K562 (cell line): ENCODE measurements at regions not wholly inside any gene's neighbourhood (a gene's known extent, or its start where the extent isn't known, plus 50 kb on each side); places are given as distances from the start of the nearest gene placed in this dataset.

Source experiments
- ATAC-seq: fragments of 200-7000 bp; cut with Tn5 transposase; 3 replicates; pipeline ENCODE4 v1.9.1; 2020; ENCODE audit warnings: moderate library complexity
- BruUV-seq: library from RNA; stranded (reverse); fragments of 400-500 nt; replicated peaks from 2 replicates; lab custom pipeline; 2021; lab: Mats Ljungman, UMichigan
- CTCF ChIA-PET: fragments of 300-600 bp; formaldehyde crosslinking; extraction: SDS; loops from one replicate; lab custom pipeline; 2021; ENCODE audit warnings: low intra/inter-chr PET ratio; lab: Yijun Ruan, JAX
- POLR2A ChIA-PET: fragments of 300-600, 350-650 bp; sonication (Branson Sonifier 250); formaldehyde crosslinking; extraction: SDS; loops from one replicate; lab custom pipeline; 2021; ENCODE audit warnings: antibody characterized with exemption, inconsistent platforms; lab: Yijun Ruan, JAX
- DNase-seq, 4 experiments: peaks; one replicate each; pipeline versions ENCODE4 v3.0.0 to v3.0.0-alpha.2; 2011 to 2018; ENCODE audit warnings: low spot score in 3 of 4, mixed read lengths in 3 of 4; ENCODE audit errors: extremely low read depth in 1 of 4
- FAIRE-seq: peaks from 2 replicates; lab custom pipeline; 2011; peaks lifted over from hg19 to GRCh38; lab: Jason Lieb, UNC
- H2AFZ ChIP-seq: 2 replicates; pipeline ENCODE4 v1.6.0; 2011; ENCODE audit warnings: low read depth, low read length, control low read depth, inconsistent platforms
- H3K27ac ChIP-seq: fragments of 200-600 bp; 3 replicates; pipeline ENCODE4 v1.8.0; 2011; ENCODE audit warnings: low read depth, mild to moderate bottlenecking, control low read depth, inconsistent platforms, low read length, moderate library complexity, mixed read lengths; ENCODE audit errors: extremely low read depth
- H3K27me3 ChIP-seq, 2 experiments: fragments of 300-600 bp in 1 of 2; 2 replicates in 1 of 2; 3 replicates in 1 of 2; pipeline versions ENCODE4 v1.6.0 to v1.8.0; 2011; ENCODE audit warnings: inconsistent platforms in 2 of 2, low read length in 2 of 2, mild to moderate bottlenecking in 1 of 2, mixed read lengths in 1 of 2, moderate library complexity in 1 of 2; ENCODE audit not compliant: control insufficient read depth in 2 of 2, insufficient read depth in 2 of 2
- H3K36me3 ChIP-seq: fragments of 300-600 bp; 3 replicates; pipeline ENCODE4 v1.8.0; 2011; ENCODE audit warnings: mild to moderate bottlenecking, low read length, inconsistent platforms; ENCODE audit not compliant: control insufficient read depth, insufficient read depth
- H3K4me1 ChIP-seq, 2 experiments: fragments of 200-600 bp in 1 of 2; replicated peaks in 1 of 2; 2 replicates in 1 of 2; 3 replicates in 1 of 2; pipeline versions ENCODE4 v1.5.1 to v1.8.0; 2011; ENCODE audit warnings: inconsistent platforms in 2 of 2, low read length in 2 of 2, mild to moderate bottlenecking in 1 of 2, mixed read lengths in 1 of 2, moderate library complexity in 1 of 2; ENCODE audit not compliant: control insufficient read depth in 2 of 2, insufficient read depth in 2 of 2
- H3K4me2 ChIP-seq: 2 replicates; pipeline ENCODE4 v1.6.1; 2011; ENCODE audit warnings: low read length, control low read depth, inconsistent platforms, mixed read lengths; ENCODE audit not compliant: insufficient read depth
- H3K4me3 ChIP-seq: fragments of 200-600 bp; sonication (generic), shearing (Covaris generic); 2 replicates; pipeline ENCODE4 v1.5.1; 2016; ENCODE audit warnings: control low read depth, inconsistent platforms
- H3K79me2 ChIP-seq: fragments of 200-600 bp; 3 replicates; pipeline ENCODE4 v1.8.0; 2011; ENCODE audit warnings: low read length, inconsistent platforms; ENCODE audit not compliant: control insufficient read depth, insufficient read depth
- H3K9ac ChIP-seq, 2 experiments: 2 replicates each; pipeline versions ENCODE4 v1.6.0 to v1.6.1; 2011; ENCODE audit warnings: low read depth in 2 of 2, low read length in 2 of 2, control low read depth in 1 of 2, inconsistent platforms in 1 of 2, mild to moderate bottlenecking in 1 of 2, mixed read lengths in 1 of 2; ENCODE audit not compliant: insufficient read depth in 1 of 2
- H3K9me1 ChIP-seq: one replicate; pipeline ENCODE4 v1.6.0; 2011; ENCODE audit warnings: inconsistent platforms, mild to moderate bottlenecking, low read length, moderate library complexity; ENCODE audit not compliant: control insufficient read depth, insufficient read depth
- H3K9me3 ChIP-seq: replicated peaks from 2 replicates; pipeline ENCODE4 v1.5.1; 2011; ENCODE audit warnings: low read depth, low read length, inconsistent platforms; ENCODE audit not compliant: control insufficient read depth, insufficient read depth
- H4K20me1 ChIP-seq: replicated peaks from 2 replicates; pipeline ENCODE4 v1.6.1; 2011; ENCODE audit warnings: low read length, inconsistent platforms, mixed read lengths; ENCODE audit not compliant: control insufficient read depth, insufficient read depth
- ARID2 ChIP-seq: fragments of 450-650 bp; IDR thresholded peaks from 2 replicates; pipeline ENCODE4 v1.6.1; 2017; ENCODE audit warnings: antibody characterized with exemption, mild to moderate bottlenecking
- FOXJ3 ChIP-seq: sonication (generic); formaldehyde crosslinking; IDR thresholded peaks from 2 replicates; pipeline ENCODE4 v1.4.0; 2020; ENCODE audit warnings: mild to moderate bottlenecking, missing genetic modification reagents
- JUNB ChIP-seq: fragments of 450-650 bp; formaldehyde crosslinking; conservative IDR thresholded peaks from 2 replicates; pipeline ENCODE4 v1.4.0; 2020; ENCODE audit warnings: mild to moderate bottlenecking
- POU5F1 ChIP-seq: fragments of 150-350 bp; IDR thresholded peaks from 2 replicates; pipeline ENCODE4 v1.6.1; 2014; ENCODE audit warnings: borderline replicate concordance, low read length, low read depth, mild to moderate bottlenecking; ENCODE audit not compliant: partially characterized antibody
- SAFB2 ChIP-seq: fragments of 200-400 bp; formaldehyde crosslinking; IDR thresholded peaks from 2 replicates; pipeline ENCODE4 v1.6.1; 2018; ENCODE audit warnings: borderline replicate concordance, low read length, low read depth, moderate library complexity; ENCODE audit not compliant: severe bottlenecking
- ZFX ChIP-seq: sonication (generic); formaldehyde crosslinking; IDR thresholded peaks from 2 replicates; pipeline ENCODE4 v1.8.0; 2022; ENCODE audit warnings: mild to moderate bottlenecking, missing genetic modification reagents, moderate library complexity
- ZNF316 ChIP-seq: fragments of 450-650 bp; IDR thresholded peaks from 2 replicates; pipeline ENCODE4 v1.6.1; 2016
- ZNF507 ChIP-seq: conservative IDR thresholded peaks from 2 replicates; pipeline ENCODE4 v1.6.1; 2017; ENCODE audit warnings: missing genetic modification characterization, missing compliant biosample characterization
- ZNF589 ChIP-seq: fragments of 200-800 bp; sonication (Bioruptor generic); IDR thresholded peaks from 2 replicates; pipeline ENCODE4 v1.6.1; 2016; ENCODE audit warnings: low read depth, missing genetic modification characterization, missing compliant biosample characterization
- ZNF695 ChIP-seq: fragments of 450-650 bp; formaldehyde crosslinking; IDR thresholded peaks from 2 replicates; pipeline ENCODE4 v1.4.0; 2020; ENCODE audit warnings: mild to moderate bottlenecking, moderate library complexity
- WGBS: fragments of 100-300 bp; shearing (Covaris generic); methylation state at CpG from one replicate; pipeline ENCODE4 v1.1.6; 2016; ENCODE audit warnings: low coverage, mixed read lengths; ENCODE audit not compliant: insufficient coverage; ENCODE audit errors: missing lambda C conversion rate; 5-methylcytosine and 5-hydroxymethylcytosine counted together
- in situ Hi-C: fragments of 300-500 bp; cut with MboI; formaldehyde crosslinking; loops from 4 replicates; pipeline ENCODE4 v1.15.0; 2018; ENCODE audit warnings: inconsistent platforms, mixed read lengths
- intact Hi-C: fragments of 100-400 bp; cut with micrococcal nuclease; formaldehyde crosslinking; loops from 2 replicates; pipeline ENCODE4 v1.14.2; 2022
- TF ChIP-seq, protein P1 (sequence below), 2 experiments: fragments of 450-650 bp in 1 of 2; sonication (generic) in 1 of 2; formaldehyde crosslinking in 1 of 2; IDR thresholded peaks in 1 of 2; conservative IDR thresholded peaks in 1 of 2; 2 replicates each; pipeline versions ENCODE4 v1.6.1 to v1.8.1; 2016 to 2023; ENCODE audit warnings: mild to moderate bottlenecking in 2 of 2, moderate library complexity in 2 of 2, inconsistent platforms in 1 of 2, missing genetic modification reagents in 1 of 2
- TF ChIP-seq, protein P2 (sequence below): fragments of 250-450 bp; sonication (Bioruptor Pico); IDR thresholded peaks from 2 replicates; pipeline ENCODE4 v1.8.0; 2022; ENCODE audit warnings: moderate library complexity, mild to moderate bottlenecking, inconsistent platforms

DNA sequence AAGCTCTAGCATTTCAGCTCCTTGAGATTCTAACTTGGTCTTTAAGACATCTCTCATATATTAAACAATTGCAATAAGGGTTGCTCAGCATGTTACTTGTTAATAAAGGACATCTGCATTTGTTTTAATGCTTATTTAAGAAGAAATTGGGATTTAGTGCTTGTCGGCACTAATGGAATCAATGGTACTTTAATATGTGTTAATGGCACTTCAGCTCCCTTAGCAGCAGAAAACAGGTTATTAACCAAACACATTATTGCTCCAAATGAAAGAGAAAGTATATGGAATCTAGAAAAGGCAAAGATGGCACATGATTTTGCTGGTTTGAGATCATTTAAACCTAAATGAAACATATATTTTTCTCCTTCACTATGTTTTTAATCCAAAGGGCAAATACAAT is 137.3 kb upstream of the GOLIM4 start (continued):
- no peak for TF ChIP-seq SAFB2
- TF ChIP-seq FOXJ3 (CRISPR knock-in tag) = no peak
- TF ChIP-seq ARID2 = no peak
- no peak for TF ChIP-seq POU5F1
- TF ChIP-seq, protein P1, sequence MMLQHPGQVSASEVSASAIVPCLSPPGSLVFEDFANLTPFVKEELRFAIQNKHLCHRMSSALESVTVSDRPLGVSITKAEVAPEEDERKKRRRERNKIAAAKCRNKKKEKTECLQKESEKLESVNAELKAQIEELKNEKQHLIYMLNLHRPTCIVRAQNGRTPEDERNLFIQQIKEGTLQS (IDR thresholded peaks at IDR 0.05) = no peak
- TF ChIP-seq, protein P1 (CRISPR knock-in tag; conservative IDR thresholded peaks at IDR 0.05) = no peak
- TF ChIP-seq ZNF589 (CRISPR knock-in tag) = no peak
- no peak for TF ChIP-seq ZNF695 (CRISPR knock-in tag)
- no peak for TF ChIP-seq ZNF507 (tag)
- TF ChIP-seq ZFX (CRISPR knock-in tag) = no peak

DNA sequence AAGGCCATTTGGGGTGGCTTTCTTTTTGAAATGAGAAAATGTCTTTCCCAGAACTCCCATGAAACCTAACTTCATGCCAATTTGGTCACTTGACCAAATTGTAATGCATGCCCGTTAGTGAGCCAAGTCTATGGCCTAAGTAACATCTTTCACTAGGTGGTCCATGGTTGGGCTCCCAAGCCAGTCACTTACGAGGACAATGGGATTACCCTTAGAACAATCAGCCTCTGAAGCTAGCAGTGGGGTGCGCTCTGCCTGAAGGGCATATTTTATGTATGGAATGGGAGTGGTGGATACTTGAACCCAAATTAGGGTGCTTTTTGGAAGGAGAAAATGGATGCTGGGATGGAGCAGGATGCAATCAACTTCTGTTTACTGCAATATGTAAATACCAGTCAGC is 127.4 kb upstream of the GOLIM4 start:
- Histone ChIP-seq H3K9me1 (no peaks in the 10 kb centered on the region), H3K4me3 (no peak overlapping the region)
- CTCF ChIA-PET = no interaction called here
- TF ChIP-seq ZNF316 (peak; percentile 37; the same call in 1 of the 2 replicates), JUNB (CRISPR knock-in tag) (no peak)
- TF ChIP-seq, protein P2, sequence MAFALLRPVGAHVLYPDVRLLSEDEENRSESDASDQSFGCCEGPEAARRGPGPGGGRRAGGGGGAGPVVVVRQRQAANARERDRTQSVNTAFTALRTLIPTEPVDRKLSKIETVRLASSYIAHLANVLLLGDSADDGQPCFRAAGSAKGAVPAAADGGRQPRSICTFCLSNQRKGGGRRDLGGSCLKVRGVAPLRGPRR (CRISPR knock-in tag) = no peak
- TF ChIP-seq, all 486 proteins: peak for 1
- Histone ChIP-seq H3K36me3 (no peaks in the 10 kb centered on the region), H3K9ac (no peak overlapping the region), H2AFZ (no peak overlapping the region), H3K27me3 (no peaks in the 10 kb centered on the region), H3K9me3 (no peaks in the 10 kb centered on the region), H3K4me1 (no peaks in the 10 kb centered on the region), H4K20me1 (no peaks in the 10 kb centered on the region), H3K27ac (no peak overlapping the region), H3K79me2 (no peaks in the 10 kb centered on the region), H3K4me2 (no peak overlapping the region)
- POLR2A ChIA-PET = no interaction called here
- no TSS peak for BruUV-seq
- in situ Hi-C loops = no loop called here
- DNase-seq (no peak), ATAC-seq (no peak), FAIRE-seq (no peak)
- 0% methylated on average over 3 of the region's 3 CpGs for WGBS
- intact Hi-C loops = no loop called here
